ENCODE measurements at regions not wholly inside any gene's neighbourhood (a gene's known extent, or its start where the extent isn't known, plus 50 kb on each side); places are given as distances from the start of the nearest gene placed in this dataset.

DNA sequence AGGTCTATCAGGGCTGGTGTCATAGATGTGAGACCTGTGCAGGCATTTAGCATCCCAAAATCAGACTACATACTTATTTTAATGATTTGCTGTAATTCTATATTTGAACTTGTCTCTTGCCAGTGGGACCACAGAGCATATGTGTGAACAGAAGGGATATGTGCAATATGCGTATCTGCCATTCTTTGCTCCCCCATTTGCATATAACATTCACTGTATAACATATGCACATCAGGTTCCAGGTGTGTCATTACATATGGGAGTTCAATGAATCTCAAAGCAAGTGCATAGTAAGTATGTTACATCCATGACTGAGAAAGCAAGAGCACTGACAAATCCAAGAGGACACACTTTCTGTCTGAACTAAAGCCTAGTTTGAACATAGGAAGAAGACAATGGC, 1115.1 kb upstream of the CNTN5 start:
- no peak for TF ChIP-seq EZH2 (IDR thresholded peaks at IDR 0.05; ENCODE audit: borderline replicate concordance, control insufficient read depth, low read depth, low read length)
- TF ChIP-seq ZBED1 (IDR thresholded peaks at IDR 0.05; ENCODE audit: borderline replicate concordance) = no peak
- no peak for TF ChIP-seq FOXM1 (IDR thresholded peaks at IDR 0.05; ENCODE audit: low read depth, low read length)
- TF ChIP-seq, protein P1, sequence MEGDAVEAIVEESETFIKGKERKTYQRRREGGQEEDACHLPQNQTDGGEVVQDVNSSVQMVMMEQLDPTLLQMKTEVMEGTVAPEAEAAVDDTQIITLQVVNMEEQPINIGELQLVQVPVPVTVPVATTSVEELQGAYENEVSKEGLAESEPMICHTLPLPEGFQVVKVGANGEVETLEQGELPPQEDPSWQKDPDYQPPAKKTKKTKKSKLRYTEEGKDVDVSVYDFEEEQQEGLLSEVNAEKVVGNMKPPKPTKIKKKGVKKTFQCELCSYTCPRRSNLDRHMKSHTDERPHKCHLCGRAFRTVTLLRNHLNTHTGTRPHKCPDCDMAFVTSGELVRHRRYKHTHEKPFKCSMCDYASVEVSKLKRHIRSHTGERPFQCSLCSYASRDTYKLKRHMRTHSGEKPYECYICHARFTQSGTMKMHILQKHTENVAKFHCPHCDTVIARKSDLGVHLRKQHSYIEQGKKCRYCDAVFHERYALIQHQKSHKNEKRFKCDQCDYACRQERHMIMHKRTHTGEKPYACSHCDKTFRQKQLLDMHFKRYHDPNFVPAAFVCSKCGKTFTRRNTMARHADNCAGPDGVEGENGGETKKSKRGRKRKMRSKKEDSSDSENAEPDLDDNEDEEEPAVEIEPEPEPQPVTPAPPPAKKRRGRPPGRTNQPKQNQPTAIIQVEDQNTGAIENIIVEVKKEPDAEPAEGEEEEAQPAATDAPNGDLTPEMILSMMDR (IDR thresholded peaks at IDR 0.05 in 2 of 3, conservative IDR thresholded peaks at IDR 0.05 in 1 of 3; ENCODE audit: control insufficient read depth in 2 of 3, extremely low read depth in 1 of 3, insufficient read depth in 1 of 3, low read depth in 3 of 3, low read length in 3 of 3) = no peak
- no peak for TF ChIP-seq NFIC (IDR thresholded peaks at IDR 0.05; ENCODE audit: low read depth, low read length)
- TF ChIP-seq TBL1XR1 (IDR thresholded peaks at IDR 0.05; ENCODE audit: low read depth, low read length) = no peak
- no peak for TF ChIP-seq POLR2AphosphoS2 (IDR thresholded peaks at IDR 0.05; ENCODE audit: low read depth, low read length)
- no peak for TF ChIP-seq RAD21 (IDR thresholded peaks at IDR 0.05; ENCODE audit: insufficient read depth, low read depth, low read length)
- no peak for TF ChIP-seq ETV6 (conservative IDR thresholded peaks at IDR 0.05 in 1 of 2, IDR thresholded peaks at IDR 0.05 in 1 of 2; ENCODE audit: borderline replicate concordance in 1 of 2, low read depth in 1 of 2)
- no peak for TF ChIP-seq RFX5 (IDR thresholded peaks at IDR 0.05; ENCODE audit: low read depth, low read length)
- TF ChIP-seq YY1 (IDR thresholded peaks at IDR 0.05; ENCODE audit: low read depth, low read length) = no peak
- no peak for TF ChIP-seq PAX8 (IDR thresholded peaks at IDR 0.05)

All from GM12878 (cell line).